Right lobe of liver (tissue), 6 donors: ENCODE measurements at regions not wholly inside any gene's neighbourhood (a gene's known extent, or its start where the extent isn't known, plus 50 kb on each side); places are given as distances from the start of the nearest gene placed in this dataset.

ENCODE experiments used
- ATAC-seq, 4 donors: fragments of 200-7000 bp; cut with Tn5 transposase; one replicate each; pipeline ENCODE4 v1.9.1; 2020; ENCODE audit warnings: mild to moderate bottlenecking in 4 of 4, moderate library complexity in 4 of 4
- DNase-seq, 3 donors: peaks; one replicate each; pipeline ENCODE4 v3.0.0-alpha.2; 2020
- H3K27ac ChIP-seq, 3 donors: fragments of 200-600 bp; one replicate each; pipeline ENCODE4 v1.8.0; 2022
- H3K27me3 ChIP-seq, 2 donors: fragments of 200-600 bp; one replicate each; pipeline ENCODE4 v1.8.0; 2022
- H3K36me3 ChIP-seq, 4 donors: fragments of 200-600 bp; sonication (generic) in 1 of 4; one replicate each; pipeline versions ENCODE4 v1.5.1 to v1.8.0; 2017 to 2022; ENCODE audit warnings: control low read depth in 1 of 4
- H3K4me1 ChIP-seq, 4 donors: fragments of 200-600 bp; sonication (generic) in 1 of 4; one replicate each; pipeline versions ENCODE4 v1.5.1 to v1.8.0; 2017 to 2022; ENCODE audit warnings: control low read depth in 1 of 4
- H3K4me3 ChIP-seq, 3 donors: fragments of 200-600 bp; one replicate each; pipeline ENCODE4 v1.8.0; 2022
- H3K9me3 ChIP-seq, 4 donors: fragments of 200-600 bp; sonication (generic) in 1 of 4; one replicate each; pipeline versions ENCODE4 v1.5.1 to v1.8.0; 2017 to 2022; ENCODE audit warnings: control low read depth in 1 of 4
- POLR2A ChIP-seq: fragments of 450-650 bp; IDR thresholded peaks from one replicate; pipeline ENCODE4 v1.6.1; 2017; ENCODE audit warnings: antibody characterized with exemption, mild to moderate bottlenecking
- WGBS: methylation state at CpG from one replicate; pipeline ENCODE4 v1.1.6; 2018; ENCODE audit warnings: low coverage, low lambda C conversion rate; ENCODE audit not compliant: insufficient coverage; ENCODE audit errors: missing lambda C conversion rate; 5-methylcytosine and 5-hydroxymethylcytosine counted together
- intact Hi-C, 2 donors: fragments of 100-400 bp; cut with DNase I; formaldehyde crosslinking; loops; one replicate each; pipeline versions ENCODE4 v1.11.2 to v1.14.1; 2022
- TF ChIP-seq, protein P1 (sequence below), 4 donors: fragments of 200-600 bp in 3 of 4; fragments of 450-650 bp in 1 of 4; IDR thresholded peaks; one replicate each; pipeline versions ENCODE4 v1.5.1 to v1.8.0; 2016 to 2022; ENCODE audit warnings: antibody characterized with exemption in 4 of 4, mild to moderate bottlenecking in 2 of 4
- donor health status: DM: no; HTN: yes; CAD: no.
- donor health status: DM: no; HTN: no; CAD: no.
- donor health status: DM: no; HTN: no; CAD: no.
- donor health status: DM: no; HTN: yes; CAD: no.
- donor health status: DM: no; HTN: yes; CAD: no.

DNA sequence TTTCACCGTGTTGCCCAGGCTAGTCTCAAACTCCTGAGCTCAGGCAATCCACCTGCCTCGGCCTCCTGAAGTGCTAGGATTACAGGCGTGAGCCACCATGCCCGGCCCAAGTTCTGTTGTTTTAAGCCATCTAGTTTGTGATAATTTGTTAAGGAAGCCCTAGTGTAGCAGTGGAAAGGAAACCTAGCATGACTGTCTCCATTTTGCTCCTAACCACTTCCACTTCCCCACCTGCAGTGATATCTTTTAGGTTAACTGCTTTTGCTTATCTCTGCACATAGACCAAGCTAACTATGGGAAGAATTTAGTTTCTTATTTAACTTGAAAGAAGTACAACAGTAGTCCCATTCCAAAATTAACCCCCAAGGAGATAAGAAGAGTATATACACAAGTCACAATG is 109.5 kb upstream of the NAP1L1 start:
- WGBS: 58% methylated on average over 4 of the region's 4 CpGs
- no peak for TF ChIP-seq POLR2A
- TF ChIP-seq, protein P1, sequence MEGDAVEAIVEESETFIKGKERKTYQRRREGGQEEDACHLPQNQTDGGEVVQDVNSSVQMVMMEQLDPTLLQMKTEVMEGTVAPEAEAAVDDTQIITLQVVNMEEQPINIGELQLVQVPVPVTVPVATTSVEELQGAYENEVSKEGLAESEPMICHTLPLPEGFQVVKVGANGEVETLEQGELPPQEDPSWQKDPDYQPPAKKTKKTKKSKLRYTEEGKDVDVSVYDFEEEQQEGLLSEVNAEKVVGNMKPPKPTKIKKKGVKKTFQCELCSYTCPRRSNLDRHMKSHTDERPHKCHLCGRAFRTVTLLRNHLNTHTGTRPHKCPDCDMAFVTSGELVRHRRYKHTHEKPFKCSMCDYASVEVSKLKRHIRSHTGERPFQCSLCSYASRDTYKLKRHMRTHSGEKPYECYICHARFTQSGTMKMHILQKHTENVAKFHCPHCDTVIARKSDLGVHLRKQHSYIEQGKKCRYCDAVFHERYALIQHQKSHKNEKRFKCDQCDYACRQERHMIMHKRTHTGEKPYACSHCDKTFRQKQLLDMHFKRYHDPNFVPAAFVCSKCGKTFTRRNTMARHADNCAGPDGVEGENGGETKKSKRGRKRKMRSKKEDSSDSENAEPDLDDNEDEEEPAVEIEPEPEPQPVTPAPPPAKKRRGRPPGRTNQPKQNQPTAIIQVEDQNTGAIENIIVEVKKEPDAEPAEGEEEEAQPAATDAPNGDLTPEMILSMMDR (IDR thresholded peaks at IDR 0.05): no peak
- ATAC-seq: no peak
- intact Hi-C loops: no loop called here
- DNase-seq: no peak
- H3K4me1 ChIP-seq: no peaks in the 10 kb centered on the region
- no peaks in the 10 kb centered on the region for H3K9me3 ChIP-seq
- H3K4me3 ChIP-seq: no peak overlapping the region
- no peak overlapping the region for H3K27ac ChIP-seq
- no peaks in the 10 kb centered on the region for H3K27me3 ChIP-seq
- H3K36me3 ChIP-seq: no peaks in the 10 kb centered on the region

DNA sequence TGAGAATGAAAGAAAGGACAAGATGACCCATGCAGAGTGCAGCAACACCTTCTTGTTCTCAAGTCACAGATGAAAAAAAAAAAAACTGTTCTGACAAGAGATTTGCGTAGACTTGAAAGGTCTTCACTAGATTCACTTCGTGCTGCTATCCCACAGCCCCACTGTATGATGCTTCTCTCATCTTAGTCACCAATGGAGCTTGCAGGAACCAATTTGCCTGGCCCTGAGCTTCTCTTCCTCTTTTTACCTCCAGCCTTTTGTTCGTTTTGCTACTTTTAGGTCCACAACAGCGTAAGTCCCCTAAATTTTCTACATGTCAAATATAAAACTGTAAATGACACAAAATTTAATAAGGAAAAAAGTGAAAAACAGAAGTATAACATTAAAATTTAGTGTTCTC is 107.9 kb upstream of the NAP1L1 start:
- WGBS: 66% methylated on average over 4 of the region's 4 CpGs
- H3K4me1 ChIP-seq: no peaks in the 10 kb centered on the region
- no peak overlapping the region for H3K27ac ChIP-seq
- no peaks in the 10 kb centered on the region for H3K9me3 ChIP-seq
- no peaks in the 10 kb centered on the region for H3K27me3 ChIP-seq
- intact Hi-C loops: no loop called here
- ATAC-seq (no peak), DNase-seq (no peak)
- TF ChIP-seq POLR2A: no peak
- TF ChIP-seq, protein P1 (IDR thresholded peaks at IDR 0.05): no peak
- H3K36me3 ChIP-seq: no peaks in the 10 kb centered on the region
- no peak overlapping the region for H3K4me3 ChIP-seq

DNA sequence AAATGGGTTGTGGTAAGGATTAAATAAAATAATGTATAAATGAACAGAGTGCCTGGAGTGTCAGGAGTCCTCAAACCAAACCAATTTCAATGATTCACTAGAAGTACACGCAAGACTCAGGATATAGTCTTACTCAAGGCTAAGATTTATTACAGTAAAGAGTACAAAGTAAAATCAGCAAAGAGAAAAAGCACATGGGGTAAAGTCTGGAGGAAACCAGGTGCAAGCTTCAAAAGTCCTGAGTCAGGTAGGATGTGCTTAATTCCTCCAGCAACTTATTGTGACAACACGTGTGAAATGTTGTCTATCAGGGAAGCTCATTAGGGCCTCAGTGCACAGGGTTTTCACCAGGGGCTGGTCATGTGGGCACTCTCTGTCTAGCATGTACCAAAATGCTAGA is 105.8 kb upstream of the NAP1L1 start:
- H3K27me3 ChIP-seq: no peaks in the 10 kb centered on the region
- H3K9me3 ChIP-seq: no peaks in the 10 kb centered on the region
- 58% methylated on average over 2 of the region's 2 CpGs for WGBS
- H3K4me1 ChIP-seq: no peaks in the 10 kb centered on the region
- no peak overlapping the region for H3K27ac ChIP-seq
- TF ChIP-seq, protein P1 (IDR thresholded peaks at IDR 0.05): no peak
- no peak for TF ChIP-seq POLR2A
- no peak overlapping the region for H3K4me3 ChIP-seq
- ATAC-seq (no peak), DNase-seq (no peak)
- intact Hi-C loops: no loop called here
- no peaks in the 10 kb centered on the region for H3K36me3 ChIP-seq

DNA sequence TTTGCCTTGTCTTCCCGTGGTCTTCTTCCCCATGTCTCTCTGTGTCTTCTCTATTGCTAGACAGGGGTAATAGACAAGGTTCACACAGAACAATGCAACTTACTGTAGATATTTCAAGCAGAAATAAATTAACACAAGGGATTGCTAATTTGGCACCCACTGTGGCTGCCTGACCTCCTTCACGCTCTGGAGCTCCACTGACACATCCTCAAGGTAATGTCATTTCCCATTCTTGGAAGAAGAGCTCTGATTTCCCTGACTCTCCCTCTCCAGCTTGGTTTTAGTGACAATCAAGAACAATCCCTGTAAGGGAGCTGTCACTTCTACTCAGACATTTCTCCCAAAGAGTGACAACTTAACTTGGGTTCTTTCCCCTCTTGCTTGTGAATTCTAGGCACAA is 105.4 kb upstream of the NAP1L1 start:
- DNase-seq (no peak), ATAC-seq (no peak)
- no peaks in the 10 kb centered on the region for H3K9me3 ChIP-seq
- H3K4me1 ChIP-seq: no peaks in the 10 kb centered on the region
- TF ChIP-seq, protein P1 (IDR thresholded peaks at IDR 0.05): no peak
- TF ChIP-seq POLR2A: no peak
- H3K4me3 ChIP-seq: no peak overlapping the region
- no peak overlapping the region for H3K27ac ChIP-seq
- H3K36me3 ChIP-seq: no peaks in the 10 kb centered on the region
- WGBS: 88% methylated on average over 1 of the region's 2 CpGs
- intact Hi-C loops: no loop called here
- H3K27me3 ChIP-seq: no peaks in the 10 kb centered on the region

DNA sequence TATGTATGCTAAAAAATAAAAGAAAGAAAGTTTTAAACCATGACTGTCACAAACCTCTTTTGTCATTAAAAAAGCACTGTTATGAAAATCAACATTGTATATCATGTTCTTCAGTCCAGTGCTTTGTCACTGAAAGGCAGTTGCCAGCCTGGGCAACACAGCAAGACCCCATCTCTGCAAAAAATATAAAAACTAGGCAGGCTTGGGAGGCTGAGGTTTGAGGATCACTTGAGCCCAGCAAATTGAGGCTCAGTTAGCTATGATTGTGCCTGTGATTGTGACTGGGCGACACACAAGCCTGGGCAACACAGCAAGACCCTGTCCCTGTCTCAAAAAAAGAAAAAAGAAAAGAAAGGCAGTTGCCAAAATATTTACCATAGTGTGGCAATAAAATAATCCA is 102.7 kb upstream of the NAP1L1 start:
- no peaks in the 10 kb centered on the region for H3K36me3 ChIP-seq
- DNase-seq (no peak), ATAC-seq (no peak)
- no peak overlapping the region for H3K27ac ChIP-seq
- no peaks in the 10 kb centered on the region for H3K9me3 ChIP-seq
- intact Hi-C loops: no loop called here
- TF ChIP-seq, protein P1 (IDR thresholded peaks at IDR 0.05): no peak
- no peak for TF ChIP-seq POLR2A
- H3K27me3 ChIP-seq: no peaks in the 10 kb centered on the region
- 67% methylated on average over 1 of the region's 1 CpG for WGBS
- no peak overlapping the region for H3K4me3 ChIP-seq
- H3K4me1 ChIP-seq: no peaks in the 10 kb centered on the region
